Astrocyte (in vitro differentiated cells and primary cell): ENCODE measurements at regions not wholly inside any gene's neighbourhood (a gene's known extent, or its start where the extent isn't known, plus 50 kb on each side); places are given as distances from the start of the nearest gene placed in this dataset.

ENCODE experiments used
- CTCF ChIP-seq: IDR thresholded peaks from 2 replicates; pipeline ENCODE4 v1.5.1; 2011; ENCODE audit warnings: low read depth, mild to moderate bottlenecking, inconsistent platforms, low read length, moderate library complexity; ENCODE audit not compliant: insufficient read depth
- EZH2 ChIP-seq: IDR thresholded peaks from 2 replicates; pipeline ENCODE4 v1.6.1; 2012; ENCODE audit warnings: mild to moderate bottlenecking, low read length, inconsistent platforms; ENCODE audit not compliant: insufficient read depth

GRCh38 chr14:66311990-66312389 lies 174.2 kb upstream of the CCDC196 start:
- TF ChIP-seq CTCF (no peak), EZH2 (no peak)
